ENCODE measurements at regions not wholly inside any gene's neighbourhood (a gene's known extent, or its start where the extent isn't known, plus 50 kb on each side); places are given as distances from the start of the nearest gene placed in this dataset.
"Not testable (repeated sequence)": the region's sequence is repeated elsewhere in the genome, so short reads cannot be mapped to it uniquely, and the experiment has no call there.

DNA sequence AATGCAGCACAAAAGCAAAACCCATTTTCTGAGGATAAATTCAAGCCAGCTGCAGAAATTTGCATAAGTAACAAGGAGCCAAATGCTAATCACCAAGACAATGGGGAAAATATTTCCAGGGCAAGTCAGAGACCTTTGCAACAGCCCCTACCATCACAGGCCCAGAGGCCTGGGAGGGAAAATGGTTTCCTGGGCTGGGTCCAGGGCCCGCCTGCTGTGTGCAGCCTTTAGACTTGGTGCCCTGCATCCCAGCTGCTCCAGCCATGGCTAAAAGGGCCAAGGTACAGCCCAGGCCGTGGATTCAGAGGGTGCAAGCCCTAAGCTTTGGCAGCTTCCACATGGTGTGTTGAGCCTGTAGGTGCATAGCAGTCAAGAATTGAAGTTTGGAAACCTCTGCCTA is 309.5 kb upstream of the SGCG start:
- DNase-seq, result no peak

DNA sequence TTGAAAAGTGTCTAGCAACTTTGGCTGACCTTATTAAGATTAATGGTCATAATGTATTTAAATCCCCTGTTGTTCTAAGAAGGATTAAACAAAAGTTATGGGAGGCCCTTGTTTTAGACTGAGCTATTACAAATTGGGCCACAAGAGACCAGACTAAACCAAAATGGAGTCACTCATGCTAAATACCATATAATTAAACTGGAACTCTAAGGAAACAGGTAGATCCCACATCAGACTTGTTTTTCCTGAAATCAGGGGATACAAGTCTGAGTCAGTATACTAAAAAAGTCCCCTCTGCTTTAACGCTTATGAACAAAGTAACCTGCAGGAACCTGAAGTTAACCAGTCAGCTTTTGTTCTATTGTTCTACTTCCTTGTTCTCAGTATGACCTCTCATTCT is 305.9 kb upstream of the SGCG start:
- no peak for DNase-seq

DNA sequence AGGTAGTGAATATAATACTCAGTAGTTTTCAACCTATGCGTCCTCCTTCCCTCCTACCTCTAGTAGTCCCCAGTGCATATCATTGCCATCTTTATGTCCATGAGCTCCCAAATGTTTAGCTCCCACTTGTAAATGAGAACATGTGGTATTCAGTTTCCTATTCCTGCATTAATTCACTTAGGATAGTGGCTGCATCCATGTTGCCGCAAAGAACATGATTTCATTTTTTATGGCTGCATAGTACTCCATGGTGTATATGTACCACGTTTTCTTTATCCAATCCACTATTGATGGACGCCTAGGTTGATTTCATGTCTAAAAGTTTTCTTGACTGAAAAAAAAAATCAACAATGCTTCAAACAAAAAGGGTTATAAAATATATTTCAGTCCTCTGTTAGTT is 303.4 kb upstream of the SGCG start:
- no peak for DNase-seq

DNA sequence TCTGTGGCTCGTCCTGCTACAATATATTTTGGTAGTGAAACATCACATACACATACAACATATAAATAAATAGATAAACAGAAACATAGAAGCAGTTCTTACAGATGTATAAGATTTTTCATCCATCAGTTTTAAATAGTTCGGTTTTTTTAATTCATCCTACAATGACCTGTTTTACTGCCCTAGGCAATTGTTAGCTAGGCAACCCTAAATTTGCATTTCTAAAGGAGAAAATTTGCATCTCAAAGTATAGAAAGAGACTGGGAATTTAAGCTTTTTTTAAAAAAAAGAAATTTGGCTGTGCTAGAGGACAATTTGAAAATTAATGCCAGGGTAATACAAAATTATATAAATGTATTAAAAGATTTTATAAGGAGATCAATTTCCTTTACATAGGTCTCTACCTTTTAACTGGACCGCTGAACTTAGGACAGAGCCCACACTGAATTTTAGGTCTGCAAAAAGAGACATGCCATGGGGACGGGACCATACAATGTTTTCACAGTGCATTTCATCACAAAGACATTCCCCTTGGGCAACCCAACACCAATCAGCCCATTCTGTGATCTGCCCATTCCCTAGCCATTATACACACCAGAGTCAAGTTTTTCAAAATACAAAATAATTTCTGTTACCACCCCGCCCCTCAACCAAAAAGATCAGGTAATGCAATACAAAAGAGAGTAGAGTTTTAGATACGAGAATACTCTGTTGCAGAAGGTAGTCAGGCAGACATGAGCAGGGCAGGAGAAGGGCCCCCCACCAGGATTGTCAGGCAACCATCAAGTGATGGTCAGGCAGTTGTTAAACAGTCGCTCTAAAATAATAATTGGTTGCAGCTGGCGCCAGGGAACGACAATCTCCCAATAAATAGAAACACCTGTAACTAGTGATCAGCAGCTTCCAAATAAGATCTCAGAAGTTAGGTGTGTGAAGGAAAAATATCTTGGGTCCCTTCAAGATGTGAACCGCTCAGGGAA is 299.7 kb upstream of the SGCG start:
- DNase-seq, result no peak

DNA sequence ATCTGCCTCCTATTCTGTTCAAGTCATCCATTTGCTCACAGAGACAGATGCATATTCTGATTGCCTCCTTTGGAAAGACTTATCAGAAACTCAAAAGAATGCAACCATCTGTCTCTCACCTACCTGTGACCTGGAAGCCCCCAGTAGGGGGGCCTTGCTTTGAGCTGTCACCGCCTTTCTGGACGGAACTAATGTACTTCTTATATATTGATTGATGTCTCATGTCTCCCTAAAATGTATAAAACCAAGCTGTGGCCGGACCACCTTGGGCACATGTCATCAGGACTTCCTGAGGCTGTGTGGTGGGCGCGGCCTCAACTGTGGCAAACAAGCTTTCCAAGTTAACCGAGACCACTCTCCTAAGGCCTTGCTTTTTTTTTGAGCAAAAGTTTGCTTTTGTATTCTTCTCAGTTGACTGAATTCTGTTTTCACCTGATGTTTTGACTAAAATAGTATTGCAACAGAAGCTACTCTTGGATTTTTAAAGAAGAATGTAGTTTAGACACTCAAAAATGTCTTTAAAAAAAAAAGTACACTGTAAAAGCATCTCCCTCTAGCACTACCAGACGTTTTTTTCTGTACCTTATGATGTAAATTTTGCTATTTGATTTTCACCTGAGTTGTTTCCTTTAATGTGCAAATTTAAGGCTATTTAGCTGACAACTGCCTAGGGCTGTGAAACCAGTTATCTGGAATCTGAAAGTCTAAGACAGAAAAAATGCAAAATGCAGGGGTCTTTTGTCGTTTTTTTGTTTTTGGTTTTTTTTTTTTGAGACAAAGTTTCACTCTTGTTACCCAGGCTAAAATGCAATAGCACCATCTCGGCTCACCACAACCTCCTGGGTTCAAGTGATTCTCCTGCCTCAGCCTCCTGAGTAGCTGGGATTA is 298.8 kb upstream of the SGCG start:
- DNase-seq, result not testable (repeated sequence)

DNA sequence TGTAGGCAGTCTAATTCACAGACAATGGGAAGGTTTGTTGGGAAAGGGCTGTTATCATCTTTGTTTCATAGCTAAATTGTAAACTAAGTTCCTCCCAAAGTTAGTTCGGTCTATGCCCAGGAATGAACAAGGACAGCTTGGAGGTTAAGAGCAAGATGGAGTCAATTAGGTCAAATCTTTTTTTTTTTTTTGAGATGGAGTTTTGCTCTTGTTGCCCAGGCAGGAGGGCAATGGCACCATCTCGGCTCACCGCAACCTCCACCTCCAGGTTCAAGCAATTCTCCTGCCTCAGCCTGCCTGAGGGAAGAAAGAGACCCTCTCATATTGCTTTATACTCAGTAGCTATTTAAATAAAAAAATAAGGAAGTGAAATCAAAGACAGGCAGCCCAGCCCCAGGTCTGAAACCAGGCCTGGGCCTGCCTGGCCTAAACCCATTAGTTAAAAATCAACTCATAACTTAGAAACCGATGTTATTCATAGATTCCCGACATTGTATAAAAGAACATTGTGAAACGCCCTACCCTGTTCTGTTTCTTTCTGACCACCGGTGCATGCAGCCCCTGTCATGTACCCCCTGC is 297.4 kb upstream of the SGCG start:
- DNase-seq, result no peak

DNA sequence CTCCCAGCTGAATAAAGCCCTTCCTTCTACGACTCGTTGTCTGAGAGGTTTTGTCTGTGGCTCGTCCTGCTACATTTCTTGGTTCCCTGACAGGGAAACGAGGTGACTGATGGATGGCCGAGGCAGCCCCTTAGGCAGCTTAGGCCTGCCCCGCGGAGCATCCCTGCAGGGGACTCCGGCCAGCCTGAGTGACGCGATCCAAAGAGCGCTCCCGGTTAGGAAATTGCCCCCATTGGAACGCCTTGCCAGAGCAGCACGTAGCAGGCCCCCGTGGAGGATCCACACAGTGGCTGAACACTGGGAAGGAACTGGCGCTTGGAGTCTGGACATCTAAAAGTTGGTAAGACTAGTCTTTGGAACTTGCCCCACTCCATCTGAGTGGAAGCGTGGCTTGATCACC is 296.8 kb upstream of the SGCG start:
- no peak for DNase-seq

DNA sequence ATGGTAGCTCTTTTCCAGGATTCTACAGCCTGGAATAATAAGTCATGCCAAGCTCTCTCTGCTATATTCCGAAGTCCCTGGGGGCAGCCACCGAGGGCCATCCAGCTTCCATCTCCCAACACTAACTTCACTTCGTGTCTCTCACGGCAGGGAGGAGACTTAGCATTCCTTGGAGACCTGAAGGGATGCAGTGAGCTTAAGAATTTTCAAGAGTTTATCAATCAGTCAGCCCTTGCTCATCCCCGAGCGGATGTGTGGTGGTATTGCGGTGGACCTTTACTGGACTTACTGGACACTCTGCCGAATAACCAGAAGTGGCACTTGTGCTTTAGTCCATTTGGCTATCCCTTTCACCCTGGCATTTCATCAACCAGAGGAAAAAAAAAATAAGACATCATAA is 294.7 kb upstream of the SGCG start:
- DNase-seq, result not testable (repeated sequence)

DNA sequence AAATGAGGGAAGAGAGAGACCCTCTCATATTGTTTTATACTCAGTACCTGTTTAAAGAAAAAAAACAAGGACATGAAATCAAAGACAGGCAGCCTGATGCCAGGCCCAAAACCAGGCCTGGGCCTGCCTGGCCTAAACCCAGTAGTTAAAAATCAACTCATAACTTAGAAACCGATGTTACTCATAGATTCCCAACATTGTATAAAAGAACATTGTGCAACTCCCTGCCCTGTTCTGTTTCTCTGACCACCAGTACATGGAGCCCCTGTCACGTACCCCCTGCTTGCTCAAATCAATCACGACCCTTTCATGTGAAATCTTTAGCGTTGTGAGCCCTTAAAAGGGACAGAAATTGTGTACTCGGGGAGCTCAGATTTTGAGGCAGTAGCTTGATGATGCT is 291.4 kb upstream of the SGCG start:
- DNase-seq, result not testable (repeated sequence)

DNA sequence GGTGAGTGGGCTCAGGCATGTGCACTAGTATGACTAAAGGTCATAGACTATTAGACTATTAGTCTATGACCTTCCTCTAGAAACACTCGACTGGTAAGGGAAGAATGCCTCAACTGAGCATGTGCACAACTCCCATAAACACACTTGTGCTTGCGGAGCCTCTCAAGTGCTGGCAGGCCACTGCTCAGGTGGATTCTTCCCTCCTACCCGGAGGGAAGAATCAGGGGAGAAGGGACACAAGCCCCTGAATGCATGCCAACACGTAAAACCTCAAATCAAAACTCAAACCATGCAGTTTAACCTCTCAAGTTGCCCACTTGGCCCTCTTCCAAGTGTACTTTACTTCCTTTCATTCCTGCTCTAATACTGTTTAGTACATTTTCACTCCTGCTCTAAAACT is 287.6 kb upstream of the SGCG start:
- DNase-seq, result no peak

DNA sequence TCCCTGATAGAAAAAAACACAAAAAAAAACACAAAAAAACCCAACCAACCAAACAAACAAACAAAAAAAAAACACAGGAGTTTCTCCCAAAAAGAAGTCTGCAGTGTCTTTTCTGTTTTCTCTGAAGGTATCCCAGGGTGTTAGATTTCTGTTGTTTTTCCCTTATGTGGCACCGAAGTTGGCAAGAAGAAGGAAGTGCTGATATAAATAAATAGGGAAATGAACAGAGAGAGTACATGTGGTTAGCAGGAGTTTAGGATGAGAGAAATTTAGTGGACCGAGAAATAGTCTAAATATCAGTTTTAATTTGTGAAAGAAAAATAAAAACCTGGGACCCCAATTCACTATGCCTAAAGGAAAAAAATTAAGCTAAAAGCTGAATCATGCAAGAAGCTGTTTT is 287.0 kb upstream of the SGCG start:
- no peak for DNase-seq

DNA sequence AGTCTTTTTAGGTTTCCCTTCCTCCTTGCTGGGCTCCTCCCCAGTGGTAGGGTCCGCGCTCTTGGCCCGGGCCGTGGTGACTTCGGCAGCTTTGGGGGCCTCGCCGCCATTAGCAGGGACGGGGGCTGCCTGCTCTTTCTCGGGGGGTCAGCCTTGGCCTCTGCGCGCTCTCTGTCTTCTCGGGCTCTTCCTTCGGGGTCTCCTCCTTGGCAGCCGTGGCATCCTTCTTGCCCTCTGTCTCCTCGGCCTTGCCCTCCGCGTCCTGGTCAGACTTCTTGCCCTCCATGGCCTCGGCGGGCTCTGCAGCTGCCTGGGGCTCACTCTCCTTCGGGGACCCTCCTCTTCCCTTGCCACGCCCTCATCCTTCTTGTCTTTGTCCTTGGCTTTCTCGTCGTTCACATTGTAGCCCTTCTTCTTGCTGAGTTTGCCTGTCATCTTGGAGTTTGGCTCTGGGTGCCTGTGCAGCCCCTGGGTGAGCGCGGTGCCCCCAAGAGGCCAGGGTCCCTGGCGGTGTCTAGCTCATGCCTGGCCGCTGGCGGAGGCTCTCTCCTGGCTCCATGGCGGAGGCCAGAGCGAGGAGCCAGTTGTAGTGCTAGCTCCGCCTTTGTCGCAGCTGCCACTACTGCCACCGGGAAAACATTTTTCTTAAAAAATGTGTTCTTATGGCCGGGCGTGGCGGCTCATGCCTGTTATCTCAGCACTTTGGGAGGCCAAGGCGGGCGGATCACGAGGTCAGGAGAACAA is 283.0 kb upstream of the SGCG start:
- no peak for DNase-seq

DNA sequence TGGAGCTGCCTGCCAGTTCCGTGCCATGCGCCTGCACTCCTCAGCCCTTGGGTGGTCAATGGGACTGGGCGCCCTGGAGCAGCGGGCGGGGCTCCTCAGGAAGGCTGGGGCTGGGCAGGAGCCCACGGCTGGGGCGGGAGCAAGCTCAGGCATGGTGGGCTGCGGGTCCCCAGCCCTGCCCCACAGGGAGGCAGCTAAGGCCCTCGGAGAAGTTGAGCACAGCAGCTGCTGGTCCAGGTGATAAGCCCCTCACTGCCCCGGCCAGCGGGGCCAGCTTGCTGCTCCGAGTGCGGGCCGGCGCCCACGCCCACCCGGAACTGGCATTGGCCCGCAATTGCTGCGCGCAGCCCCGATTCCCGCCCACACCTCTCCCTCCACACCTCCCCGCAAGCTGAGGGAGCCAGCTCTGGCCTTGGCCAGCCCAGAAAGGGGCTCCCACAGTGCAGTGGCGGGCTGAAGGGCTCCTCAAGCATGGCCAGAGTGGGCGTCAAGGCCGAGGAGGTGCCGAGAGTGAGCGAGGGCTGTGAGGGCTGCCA is 280.3 kb upstream of the SGCG start:
- DNase-seq, result not testable (repeated sequence)

DNA sequence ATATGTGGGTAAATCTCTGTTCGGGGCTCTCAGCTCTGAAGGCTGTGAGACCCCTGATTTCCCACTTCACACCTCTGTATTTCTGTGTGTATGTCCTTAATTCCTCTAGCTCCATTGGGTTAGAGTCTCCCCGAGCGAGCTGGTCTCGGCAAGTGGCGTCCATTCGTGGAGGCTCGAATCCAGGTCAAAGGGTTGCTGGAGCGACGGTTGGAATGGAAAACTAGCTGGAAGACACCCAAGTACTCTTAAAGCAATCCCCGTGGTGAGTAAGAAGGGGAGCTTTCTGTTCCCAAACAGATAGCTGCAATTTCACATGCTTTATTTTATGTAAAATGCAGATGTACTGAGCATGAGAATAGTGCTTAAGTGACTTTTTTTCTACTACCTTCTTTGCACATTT is 277.5 kb upstream of the SGCG start:
- DNase-seq, result no peak

DNA sequence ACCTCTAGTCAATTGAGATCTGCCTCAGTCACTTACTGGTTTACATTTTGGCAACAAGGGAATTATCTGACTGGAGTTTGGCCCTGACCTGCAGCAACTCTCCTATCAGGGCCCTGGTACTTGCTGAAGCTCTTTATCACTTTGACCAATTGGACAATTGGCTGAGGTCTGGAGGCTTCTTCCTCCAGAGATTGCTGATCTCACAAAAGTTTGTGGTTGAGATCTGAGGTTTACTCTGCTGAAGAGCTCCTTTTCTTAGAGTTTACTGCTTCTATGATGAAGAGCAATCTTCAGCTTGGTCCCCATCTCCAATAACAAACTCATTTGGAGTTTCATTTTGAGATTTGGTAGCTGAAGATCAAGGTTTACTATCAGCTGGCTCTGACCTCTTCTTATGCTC is 276.9 kb upstream of the SGCG start:
- no peak for DNase-seq

DNA sequence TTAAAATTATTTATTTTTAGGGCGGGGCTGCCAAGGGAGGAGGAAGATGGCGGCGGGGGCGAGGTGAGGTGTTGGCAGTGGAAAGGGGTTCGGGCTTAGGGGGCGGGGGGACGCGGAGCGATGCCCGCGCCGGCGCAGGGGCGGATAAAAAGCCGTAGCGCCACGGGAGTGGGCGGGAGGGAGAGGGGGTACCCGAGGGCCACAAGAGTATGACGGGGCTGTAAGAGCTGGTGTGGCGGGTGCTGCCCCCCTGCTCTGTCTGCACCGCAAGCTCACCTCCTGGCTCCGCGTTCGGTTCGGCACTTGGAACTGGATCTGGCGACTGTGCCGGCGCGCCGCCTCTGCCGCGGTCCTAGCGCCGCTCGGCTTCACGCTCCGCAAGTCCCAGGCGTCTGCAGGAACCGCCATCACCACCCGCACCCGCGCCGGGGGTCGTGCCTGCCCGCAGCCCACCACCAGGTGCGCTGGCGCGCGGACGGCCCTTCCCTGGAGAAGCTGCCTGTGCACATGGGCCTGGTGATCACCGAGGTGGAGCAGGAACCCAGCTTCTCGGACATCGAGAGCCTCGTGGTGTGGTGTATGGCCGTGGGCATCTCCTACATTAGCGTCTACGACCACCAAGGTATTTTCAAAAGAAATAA is 265.2 kb upstream of the SGCG start:
- peak; percentile 8 for DNase-seq

DNA sequence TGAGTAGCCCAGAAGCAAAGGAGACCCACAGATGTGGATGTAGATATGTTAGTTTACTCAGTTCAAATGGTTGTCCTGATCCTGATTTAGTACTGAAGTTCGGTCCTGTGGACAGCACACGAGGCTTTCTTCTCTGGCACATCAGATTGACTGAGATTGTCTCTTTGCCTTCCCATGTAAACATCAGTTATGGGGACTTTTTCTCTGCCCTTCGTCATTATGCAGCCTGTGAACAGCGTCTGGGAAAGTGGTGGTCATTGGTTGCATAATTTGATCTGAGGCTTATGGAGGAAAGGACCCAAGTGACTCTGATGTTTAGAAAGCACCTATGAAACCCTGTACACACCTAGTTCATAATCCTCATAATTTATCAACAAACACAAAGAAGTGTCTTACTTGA is 264.5 kb upstream of the SGCG start:
- not testable (repeated sequence) for DNase-seq

DNA sequence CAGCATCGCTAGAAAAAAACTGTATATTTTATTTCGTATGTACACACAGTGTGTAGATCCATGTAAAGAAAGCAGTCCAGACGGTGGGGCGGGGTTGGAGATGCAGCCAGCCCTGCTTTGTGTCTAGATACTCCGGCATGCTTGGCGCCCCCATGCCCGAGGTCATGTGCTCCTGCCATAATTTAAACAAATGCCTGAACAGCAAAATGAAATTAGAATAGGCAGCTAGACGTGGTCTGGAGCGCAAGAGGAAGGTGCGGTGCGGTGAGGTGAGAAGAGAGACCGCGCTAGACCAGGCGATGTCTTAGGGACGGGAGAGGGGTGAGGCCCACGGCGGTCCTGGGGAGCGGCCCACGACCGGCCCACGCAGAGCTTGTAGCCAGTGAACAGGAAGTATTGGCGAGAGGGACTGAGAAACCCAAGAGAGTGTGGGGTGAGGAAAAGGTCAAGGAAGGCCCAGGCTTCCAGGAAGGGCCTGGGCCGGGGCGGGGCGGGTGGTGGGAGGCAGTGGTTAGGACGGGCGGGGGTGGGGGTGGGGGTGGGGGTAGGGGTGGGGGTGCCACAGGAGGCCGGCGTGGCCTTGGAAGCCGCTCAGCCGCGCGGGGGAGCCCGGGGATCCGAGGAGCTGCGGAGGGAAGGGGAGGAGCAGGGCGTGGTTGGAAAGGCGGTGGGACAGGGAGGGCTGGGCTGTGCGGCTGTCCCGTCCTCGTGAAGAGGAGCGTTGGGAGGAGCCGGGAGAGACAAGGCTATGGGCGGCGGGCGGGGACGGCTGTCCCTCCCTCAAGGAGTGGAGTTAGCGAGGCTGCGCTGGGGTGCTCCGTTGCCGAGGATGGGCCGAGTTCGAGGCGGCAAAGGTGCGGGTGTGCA is 254.7 kb upstream of the SGCG start:
- DNase-seq, result peak; percentile 16

DNA sequence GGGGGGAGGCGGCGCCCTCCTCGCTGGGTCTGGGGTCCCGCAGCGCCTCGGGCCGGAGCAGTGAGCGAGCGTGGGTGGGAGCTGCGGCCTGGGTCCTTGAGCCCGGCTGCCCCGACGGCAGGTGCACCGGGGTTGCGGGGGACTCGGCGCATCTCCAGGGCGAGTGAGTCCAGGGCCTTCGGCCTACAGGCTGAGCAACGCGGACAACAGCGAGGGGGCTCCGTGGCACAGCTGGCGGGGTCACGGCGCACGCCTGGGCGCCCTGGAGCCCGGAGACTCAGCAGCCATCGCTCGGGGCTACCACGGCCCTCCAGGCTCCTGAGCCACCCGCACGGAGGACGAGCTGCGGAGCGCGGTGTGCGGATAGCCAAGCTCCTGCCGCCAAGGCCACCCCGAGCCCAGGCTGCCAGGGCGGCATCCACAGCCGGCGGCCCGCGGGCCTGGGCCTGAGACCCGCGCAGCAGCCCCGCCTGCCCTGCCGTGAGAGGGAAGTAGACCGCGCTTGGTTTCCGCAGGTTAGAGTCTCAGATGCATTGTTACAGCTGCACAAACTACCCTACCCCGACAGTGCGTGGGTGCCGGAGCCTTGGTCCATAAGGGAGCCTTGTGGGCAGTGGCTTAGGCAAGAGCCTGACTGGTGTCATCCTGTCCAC is 253.9 kb upstream of the SGCG start:
- DNase-seq, result no peak

DNA sequence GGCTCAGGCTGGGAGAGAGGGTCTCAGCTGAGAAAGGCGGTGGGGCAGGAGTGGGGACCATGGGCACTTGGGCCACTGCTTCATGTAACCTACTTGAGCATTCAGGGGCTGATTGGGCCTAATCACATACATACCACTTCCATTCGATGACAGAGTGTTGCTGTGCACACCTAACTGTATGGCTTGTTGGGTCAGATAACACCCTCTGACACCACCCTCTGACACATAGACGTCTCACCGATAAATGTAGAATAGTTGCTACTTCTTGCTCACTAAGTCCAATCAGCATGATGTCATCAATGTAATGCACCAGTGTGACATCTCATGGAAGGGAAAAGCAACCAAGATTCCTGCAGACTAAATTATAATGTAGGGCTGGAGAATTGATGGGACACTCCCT is 252.9 kb upstream of the SGCG start:
- not testable (repeated sequence) for DNase-seq
